IMR-90 (cell line): ENCODE measurements at regions not wholly inside any gene's neighbourhood (a gene's known extent, or its start where the extent isn't known, plus 50 kb on each side); places are given as distances from the start of the nearest gene placed in this dataset.

Experiments
- CTCF ChIP-seq: conservative IDR thresholded peaks from 2 replicates; pipeline ENCODE4 v1.5.1; 2012; ENCODE audit warnings: mild to moderate bottlenecking, low read depth, low read length, improper control_type of control experiment
- POLR2A ChIP-seq: IDR thresholded peaks from 2 replicates; pipeline ENCODE4 v1.6.1; 2012; ENCODE audit warnings: mild to moderate bottlenecking, low read depth, low read length

DNA sequence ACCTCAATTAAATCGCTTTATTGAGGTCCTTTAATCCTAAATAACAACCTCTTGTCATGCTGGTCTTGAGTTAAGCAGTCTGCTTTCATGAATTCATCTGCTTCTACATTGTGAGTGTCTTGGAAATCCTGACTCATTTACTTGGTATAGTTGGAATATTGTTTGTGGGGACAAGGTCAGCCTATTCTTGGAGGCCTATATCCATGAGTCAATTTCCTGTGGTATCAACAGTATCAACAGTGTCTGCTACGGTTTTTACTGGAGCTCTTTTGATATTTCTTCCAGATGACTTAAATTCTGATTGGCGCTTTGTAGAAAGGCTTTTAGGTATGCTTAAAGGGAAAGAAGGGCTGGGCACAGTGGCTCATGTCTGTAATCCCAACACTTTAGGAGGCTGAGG, 71.2 kb upstream of the PARP8 start:
- no peak for TF ChIP-seq CTCF
- TF ChIP-seq POLR2A: no peak
